Nucleus accumbens (tissue), 56 donors: ENCODE measurements at regions not wholly inside any gene's neighbourhood (a gene's known extent, or its start where the extent isn't known, plus 50 kb on each side); places are given as distances from the start of the nearest gene placed in this dataset.
"Not testable (repeated sequence)": the region's sequence is repeated elsewhere in the genome, so short reads cannot be mapped to it uniquely, and the experiment has no call there.

Experiments
- DNase-seq, 56 donors: peaks; one replicate each; lab custom pipeline; 2025; lab: John Stamatoyannopoulos, UW

DNA sequence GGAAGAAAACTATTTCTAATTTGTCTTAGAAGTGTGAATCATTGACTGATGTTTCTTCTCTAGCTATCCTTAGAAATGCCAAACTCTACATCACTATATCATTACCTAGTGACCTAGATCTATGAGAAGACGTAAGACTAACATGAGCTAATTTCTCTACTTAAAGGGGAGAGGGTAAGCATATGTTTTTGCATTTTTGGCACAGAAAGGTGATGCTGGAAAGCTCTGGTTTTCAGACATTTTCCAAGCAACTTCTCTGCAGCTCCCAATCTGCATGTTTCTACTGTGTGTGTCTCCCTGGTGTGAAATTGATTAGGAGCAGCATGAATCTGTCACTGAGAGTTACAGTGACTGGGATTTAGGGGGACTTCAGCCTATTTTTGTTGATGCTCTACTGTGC, 235.2 kb upstream of the LINC00305 start:
- DNase-seq = no peak

DNA sequence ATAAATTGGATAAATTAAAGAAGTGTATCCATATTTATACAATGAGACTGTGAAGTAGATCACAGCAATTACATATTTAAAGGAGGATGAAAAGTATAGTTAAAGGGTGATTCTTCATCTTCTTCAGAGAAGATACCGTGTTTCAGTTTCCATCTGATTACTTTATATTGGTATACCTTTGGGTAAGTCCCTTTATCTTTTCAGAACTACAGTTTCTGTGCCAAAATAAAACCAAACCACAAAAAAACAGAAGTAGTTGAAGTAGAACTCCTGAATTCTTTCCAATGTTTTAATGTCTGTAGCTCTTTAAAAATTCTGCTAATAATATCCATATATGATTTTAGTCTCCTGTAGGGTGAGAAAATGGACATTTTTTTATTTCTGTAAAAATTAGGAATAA, 231.2 kb upstream of the LINC00305 start:
- no peak for DNase-seq

DNA sequence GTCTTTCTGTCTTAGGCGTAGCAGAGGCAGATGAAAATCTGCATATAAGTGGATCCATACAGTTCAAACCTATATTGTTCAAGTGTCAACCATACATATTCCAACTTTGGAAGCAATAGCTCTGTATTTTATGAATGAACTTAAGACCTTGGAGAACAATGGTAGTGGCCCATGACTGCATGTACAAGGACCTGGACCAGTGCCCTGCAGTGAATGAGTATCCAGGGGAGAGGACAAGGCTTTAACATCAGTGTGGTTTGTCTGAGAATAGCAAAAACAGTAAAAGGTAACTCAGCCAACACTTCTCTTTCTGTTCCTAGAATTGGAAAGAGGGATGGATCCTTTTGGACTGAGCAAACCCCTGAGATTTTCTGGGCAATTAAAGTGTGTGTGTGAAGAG, 230.8 kb upstream of the LINC00305 start:
- no peak for DNase-seq

DNA sequence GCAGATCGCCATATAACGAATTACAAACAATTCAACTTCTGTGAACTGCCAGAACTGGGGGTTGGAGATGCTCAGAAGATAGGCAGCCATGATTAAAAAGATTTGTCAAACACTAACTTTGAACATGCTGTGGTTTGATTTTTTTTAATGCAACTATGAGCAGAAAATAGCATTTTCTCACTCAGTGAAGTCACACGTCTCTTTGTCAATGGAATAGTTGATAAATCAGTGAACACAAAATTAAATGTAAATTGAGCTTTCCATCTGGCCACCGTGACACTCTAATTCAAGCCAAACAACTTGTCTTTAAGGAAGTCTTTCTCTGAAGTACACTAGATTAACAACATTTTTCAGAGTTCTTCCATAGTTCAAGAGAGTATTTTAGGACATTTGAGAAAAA, 228.6 kb upstream of the LINC00305 start:
- no peak for DNase-seq

DNA sequence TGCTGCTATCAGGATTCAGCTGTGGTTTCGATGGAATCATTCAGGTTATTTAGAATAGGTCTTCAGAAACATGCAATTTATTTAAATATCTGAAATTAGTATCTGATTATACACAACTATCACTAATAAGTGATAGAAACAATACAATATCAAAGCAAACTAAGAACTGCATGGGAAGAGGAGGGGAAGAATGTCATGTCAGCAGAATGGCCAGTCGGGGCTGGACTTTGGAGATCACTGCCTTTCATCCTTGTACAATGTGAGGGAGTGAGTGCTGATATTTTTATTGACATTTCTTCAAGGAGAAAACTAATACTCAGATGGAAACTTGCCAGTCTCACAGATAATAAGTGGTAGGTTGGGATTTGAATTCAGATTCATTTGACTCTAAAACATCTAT, 224.0 kb upstream of the LINC00305 start:
- DNase-seq = no peak

DNA sequence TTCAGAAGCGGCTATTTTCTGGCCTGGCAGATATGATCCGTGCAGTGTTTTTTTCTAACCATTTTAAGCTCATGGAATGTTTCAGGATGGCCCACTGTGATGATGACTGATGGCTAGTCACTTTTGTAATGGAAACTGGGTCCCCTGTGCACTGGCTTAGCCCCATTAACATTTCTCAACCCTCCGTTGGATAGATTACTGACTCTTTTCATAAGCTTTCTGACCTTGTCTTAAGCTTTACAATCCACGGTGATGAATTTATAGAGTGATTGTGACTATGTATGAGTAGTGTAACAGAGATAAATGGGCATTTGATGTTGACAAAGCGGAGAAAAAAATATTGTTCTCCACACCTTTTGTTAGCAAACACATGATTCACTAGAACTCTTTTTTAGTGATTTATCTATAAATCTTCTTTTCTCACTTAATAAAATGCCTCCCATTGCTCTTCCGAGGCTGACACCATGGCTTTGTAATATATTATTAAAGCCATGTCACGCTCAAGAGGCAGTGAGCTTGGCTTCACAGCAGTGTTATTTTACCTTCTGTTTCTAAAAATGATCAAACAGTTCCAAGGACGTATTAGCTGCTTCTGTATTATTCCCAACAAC, 221.0 kb upstream of the LINC00305 start:
- DNase-seq = not testable (repeated sequence)

DNA sequence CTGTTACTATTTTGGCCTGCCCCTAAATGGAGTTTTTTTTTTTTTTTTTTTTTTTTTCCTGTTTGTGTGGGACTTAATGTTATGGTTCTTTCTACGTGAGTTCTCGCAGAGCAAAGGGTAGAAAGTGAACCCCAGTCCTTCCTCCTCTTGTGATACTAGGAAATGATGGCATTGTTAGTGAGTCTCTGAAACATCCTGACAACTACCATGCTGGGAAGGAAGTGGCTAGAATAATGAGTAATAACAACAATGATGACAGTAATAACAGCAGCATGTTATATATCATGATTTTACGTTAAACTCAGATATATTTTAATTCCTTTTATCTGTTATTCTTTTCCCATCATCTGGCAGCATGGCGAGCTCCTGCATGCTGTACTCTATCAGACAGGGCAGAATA, 216.2 kb upstream of the LINC00305 start:
- no peak for DNase-seq

DNA sequence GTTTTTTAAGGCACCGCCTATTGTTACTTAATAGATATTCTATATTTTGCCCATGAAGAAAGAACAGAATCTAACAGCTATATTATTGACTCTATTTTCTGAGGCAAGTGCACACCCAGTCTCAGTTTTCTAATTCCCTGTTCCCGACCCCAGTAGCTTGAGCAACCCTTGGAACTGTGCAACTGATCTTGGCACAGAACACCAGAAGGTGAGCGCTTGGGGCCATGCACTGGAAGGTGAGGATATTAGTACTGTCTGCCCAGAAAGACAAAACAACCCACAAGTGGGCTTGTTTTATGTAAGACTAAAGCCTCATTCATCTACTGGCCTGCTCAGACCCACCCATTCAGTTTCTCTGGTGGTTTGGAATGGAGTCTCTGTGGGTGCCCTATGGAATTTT, 188.8 kb upstream of the LINC00305 start:
- no peak for DNase-seq

DNA sequence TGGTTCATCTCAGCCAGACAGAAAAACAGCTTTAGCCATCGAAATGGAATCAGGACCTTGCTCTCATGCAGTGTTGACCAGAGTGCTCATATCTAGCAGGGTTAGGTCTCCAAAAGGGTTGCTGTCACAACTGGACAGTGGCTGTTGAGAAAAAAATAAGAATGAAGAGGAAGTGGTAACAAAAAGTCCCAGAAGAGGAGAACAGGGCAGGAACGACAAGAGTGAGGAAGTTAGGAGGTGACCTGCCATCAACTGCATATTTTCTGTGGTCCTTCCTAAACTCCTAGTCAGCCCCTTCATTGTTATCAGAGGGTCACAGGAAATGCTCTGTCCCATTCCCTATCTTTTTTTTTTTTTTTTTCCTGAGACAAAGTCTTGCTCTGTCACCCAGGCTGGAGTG, 188.1 kb upstream of the LINC00305 start:
- DNase-seq = no peak

DNA sequence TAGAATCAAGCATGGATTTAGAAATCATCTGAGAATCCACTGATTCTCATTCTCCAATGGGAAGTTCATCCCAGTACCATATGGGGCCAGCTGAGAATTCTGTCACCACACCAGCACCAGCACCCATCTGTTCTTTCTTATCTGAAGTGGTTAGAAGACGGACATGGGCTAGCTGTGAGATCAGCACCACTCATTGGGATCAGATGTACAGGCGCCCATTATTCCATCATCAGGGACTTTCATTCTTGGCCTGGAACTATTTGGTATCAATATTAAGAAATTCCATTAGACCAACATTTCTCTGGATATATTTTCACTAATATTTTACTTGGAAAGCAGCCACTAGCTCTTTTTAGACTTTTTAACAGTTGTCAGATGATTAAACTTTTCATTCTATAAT, 185.9 kb upstream of the LINC00305 start:
- no peak for DNase-seq

DNA sequence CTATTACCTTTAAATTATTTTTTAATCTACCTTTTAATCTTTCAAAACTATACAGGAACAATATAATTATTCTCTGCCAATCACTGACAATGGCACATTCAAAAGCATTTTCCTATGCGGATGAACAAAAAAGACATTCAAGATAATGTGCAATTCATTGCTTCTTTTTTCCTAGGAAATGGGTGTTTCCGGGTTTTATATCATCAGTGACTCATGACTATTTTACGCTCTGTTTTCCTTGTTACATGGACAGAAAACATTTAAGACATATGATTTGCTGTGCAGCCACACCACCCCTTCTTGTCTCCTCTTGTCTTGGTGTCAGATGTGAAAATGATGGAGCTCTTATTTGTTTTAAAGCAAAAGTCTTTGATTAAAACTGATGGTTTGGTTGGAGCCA, 184.7 kb upstream of the LINC00305 start:
- DNase-seq = no peak

DNA sequence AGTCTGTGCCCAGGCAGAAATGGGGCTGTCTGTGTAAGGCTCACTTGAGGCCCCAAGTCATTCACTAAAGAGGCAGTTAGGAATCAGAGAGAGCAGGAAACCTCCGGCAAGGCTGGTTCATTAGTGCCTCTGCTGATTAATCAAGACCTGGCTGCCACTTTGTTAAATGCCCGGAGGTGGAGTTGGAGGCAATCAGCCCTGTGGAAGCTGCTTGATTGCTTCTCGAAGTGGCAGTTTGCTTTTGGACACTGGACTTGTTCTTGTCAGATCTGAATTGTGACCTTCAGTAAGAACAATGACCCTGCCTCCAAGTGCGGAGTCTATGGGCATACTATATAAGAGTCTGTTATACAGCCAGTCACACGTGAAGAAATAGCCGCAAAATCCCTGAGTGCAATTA, 183.9 kb upstream of the LINC00305 start:
- DNase-seq = no peak

DNA sequence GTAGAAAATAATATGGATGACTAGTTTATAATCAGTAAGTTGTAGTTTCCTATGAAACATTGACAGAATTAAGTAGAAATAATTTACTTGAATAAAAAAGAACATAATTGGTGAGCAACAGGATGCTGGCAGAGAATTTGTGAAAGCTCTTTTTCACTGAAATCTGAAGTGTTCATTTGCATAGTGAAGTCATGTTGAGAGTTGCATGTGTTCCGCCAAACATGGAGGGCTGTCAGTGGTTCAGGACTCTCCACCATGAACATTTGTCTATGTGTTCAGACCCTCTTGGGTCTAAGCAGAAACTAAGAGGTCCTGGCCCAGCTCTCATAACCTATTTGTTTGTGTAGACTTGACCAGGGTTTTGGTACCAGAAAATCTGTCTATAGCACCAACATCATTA, 182.5 kb upstream of the LINC00305 start:
- no peak for DNase-seq

DNA sequence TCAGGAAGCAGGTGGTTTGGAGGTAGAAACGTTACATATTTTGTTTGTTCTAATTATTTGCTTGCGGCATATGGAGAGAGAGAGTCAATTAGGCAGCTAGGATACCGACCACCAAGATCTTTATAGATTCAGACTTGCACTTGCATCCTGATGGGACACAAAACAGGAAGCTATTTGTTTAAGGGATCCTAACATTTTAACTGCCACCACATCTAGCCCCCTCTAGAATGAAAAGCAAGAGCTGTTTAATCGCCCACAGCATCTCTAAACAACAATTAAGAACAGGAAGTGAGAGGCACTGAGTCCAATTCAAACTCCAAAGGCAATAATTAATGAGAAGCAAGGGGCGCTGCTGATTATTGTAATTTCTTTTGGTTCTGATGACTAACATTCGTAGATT, 182.0 kb upstream of the LINC00305 start:
- no peak for DNase-seq

DNA sequence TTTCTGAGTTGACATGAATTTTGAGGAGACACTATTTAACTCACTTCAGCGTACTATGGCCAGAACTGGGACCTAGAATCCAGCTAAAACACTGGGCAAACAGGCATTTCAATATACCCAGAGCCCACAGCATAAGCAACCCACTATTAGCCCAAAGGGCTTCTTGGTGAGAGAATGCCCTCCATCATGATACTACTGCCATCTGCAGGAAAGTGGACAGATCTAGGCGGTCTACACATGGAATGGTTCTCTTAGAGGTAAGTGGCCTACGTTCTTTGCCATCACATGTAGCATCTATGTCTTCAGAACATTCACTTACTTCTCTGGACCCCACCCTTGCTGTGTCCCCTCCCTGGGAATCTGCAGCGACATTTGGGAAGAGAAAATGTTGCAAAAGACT, 181.3 kb upstream of the LINC00305 start:
- DNase-seq = no peak

DNA sequence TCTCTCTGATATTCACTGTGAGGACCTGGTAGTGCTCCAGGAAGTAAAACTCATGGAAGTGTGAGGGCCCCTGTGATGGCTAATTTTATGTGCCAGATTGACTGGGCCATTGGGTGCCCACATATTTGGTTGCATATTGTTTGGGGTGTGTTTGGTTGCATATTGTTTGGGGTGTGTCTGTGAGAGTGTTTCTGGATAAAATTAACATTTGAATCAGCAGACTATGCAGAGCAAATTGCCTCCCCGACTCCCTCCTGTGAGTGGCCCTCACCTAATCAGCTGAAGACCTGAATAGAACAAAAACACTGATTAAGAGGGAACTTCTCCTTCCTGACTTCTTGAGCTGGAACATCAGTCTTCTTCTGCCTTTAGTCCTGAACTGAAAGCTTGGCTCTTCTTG, 173.3 kb upstream of the LINC00305 start:
- DNase-seq = no peak

DNA sequence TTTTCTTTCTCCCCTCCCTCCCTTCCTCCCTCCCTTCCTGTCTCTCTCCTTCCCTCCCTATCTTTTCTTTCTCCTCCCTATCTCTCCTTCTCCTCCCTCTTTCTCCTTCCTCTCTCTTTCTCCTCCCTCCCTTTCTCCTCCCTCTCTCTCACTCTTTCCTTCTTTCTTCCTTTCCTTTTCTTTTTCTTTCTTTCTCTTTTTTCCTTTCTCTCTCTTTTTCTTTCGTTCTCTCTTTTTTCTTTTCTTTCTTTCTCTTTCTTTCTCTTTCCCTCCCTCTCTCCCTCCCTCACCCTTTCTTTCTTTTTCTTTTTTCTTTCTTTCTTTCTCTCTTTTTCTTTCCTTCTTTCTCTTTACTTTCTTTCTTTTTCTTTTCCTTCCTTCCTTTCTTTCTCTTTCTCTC, 169.7 kb upstream of the LINC00305 start:
- no peak for DNase-seq

DNA sequence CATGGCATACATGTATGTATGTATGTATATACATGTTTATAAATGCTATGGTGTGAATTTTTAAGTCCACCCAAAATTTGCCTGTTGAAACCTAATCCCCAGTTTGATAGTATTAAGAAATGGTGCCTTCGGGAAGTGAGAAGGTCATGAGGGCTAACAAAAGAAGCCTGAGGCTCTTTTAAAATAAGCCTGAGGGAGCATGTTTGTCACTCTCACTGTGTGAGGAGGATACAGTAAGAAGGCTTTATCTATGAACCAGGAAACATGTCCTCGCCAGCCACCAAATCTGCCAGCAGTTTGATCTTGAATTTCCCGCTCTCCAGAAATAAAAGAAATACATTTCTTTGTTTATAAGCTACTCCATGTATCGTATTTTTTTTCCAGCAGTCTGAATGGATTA, 163.0 kb upstream of the LINC00305 start:
- no peak for DNase-seq

DNA sequence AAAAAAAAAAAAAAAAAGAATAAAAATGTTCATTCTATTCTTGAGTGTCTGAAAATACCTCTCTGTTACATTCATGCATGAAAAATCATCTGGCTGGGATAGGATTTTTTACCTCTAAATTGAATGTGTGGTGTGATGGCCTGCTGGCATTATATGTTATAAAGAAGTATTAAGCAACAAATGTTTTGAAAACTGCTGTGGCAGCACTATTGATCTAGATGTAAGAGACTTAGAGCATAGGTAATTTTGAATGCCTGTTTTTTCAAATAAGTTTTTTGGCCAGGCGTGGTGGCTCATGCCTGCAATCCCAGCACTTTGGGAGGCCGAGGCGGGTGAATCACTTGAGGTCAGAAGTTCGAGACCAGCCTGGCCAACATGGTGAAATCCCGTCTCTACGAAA, 147.0 kb upstream of the LINC00305 start:
- no peak for DNase-seq

DNA sequence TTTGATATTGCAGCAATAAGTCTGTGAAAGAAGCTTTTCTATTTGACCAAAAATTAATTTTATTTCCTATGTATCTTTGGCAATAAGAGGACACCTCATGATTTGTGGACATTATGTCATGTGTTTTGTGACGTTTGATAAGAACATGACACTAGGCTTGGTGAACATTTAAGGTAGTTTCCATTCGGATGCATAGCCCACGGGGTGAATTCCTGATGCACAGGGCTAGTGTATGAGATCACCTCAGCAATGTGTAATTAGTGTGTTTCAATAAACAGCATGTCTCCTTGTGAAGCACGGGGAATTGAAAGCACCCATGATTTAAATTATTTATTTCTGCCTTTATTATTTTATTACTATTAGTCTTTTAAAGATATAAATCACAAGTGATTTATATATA, 146.1 kb upstream of the LINC00305 start:
- DNase-seq = no peak

DNA sequence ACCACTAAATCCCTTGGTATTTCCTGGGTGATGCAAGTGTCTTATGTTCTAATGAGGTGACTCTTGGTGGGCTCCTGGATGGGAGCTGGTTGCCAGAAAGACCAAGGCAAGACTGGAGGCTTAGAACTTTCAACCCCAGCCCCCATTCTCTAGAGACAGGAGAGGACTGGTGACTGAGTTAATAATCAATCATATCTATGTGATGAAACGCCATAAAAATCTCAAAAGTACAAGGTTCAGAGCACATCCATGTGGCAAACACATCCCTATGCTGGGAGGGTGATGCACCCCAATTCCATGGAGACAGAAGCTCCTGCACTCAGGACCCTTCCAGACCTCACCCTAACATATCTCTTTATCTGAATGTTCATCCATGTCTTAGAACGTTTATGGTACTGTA, 139.5 kb upstream of the LINC00305 start:
- no peak for DNase-seq

DNA sequence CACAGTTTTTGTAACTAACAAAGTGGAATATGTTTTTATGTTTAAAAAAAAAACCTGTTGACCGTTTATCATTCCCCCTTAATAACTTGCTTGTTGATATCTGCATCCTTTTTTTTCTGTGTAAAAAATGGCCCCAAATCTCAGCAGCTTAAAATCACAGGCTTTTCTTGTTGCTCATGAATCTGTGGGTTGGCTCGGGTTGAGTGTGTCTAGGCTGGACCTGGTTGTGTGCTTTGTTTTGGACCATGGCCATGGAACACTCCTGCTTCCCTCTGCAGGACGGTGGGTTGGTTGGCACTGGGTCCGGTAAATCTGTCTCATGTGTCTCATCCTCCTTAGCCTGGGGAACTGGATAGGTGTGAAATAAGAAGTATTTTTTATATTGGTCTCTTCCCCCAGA, 139.0 kb upstream of the LINC00305 start:
- DNase-seq = no peak

DNA sequence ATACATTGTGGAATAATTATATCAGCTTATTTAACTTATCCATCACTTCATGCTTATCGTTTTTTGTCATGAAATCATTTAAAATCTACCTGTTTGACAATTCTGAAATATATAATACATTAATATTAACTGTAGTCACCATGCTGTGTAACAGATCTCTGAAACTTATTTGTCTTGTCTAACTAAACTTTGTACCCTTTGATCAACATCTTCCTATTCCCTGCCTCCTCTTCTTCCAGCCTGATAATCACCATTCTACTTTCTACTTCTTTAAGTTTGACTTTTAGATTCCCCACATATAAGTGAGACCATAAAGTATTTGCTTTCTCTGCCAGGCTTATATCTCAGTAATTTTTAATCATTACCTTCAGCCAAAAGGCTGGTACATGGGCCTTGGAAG, 134.2 kb upstream of the LINC00305 start:
- DNase-seq = no peak

DNA sequence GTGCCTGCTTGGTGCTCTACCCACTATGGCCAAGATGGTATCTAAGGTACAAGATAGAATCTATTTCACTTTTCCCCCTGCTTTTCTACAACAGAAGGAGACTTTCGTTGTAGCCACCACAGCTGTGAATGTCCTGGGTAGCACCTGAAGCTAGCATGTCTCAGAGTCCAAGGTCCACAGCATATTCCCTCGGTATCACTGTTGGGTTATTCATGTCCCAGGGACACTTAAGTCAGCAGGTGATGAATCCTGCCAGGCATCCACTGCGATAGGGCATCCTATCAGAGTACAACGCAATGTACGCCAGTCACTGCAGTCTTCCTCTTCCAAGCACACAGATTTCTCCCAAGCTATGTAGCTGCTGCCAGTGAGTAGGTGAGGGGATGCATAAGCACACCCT, 129.1 kb upstream of the LINC00305 start:
- DNase-seq = no peak
